Peyer's patch (tissue), 4 donors: ENCODE measurements at regions not wholly inside any gene's neighbourhood (a gene's known extent, or its start where the extent isn't known, plus 50 kb on each side); places are given as distances from the start of the nearest gene placed in this dataset.

Experiments used
- CTCF ChIP-seq, 6 experiments: fragments of 450-650 bp in 4 of 6; fragments of 200-600 bp in 2 of 6; sonication (generic) in 1 of 6; IDR thresholded peaks; one replicate each; pipeline ENCODE4 v1.5.1; 2017 to 2019; ENCODE audit warnings: antibody characterized with exemption in 6 of 6, mild to moderate bottlenecking in 3 of 6, moderate library complexity in 1 of 6
- POLR2A ChIP-seq, 2 donors: fragments of 450-650 bp; IDR thresholded peaks; one replicate each; pipeline ENCODE4 v1.5.1; 2017; ENCODE audit warnings: antibody characterized with exemption in 2 of 2, mild to moderate bottlenecking in 2 of 2, moderate library complexity in 2 of 2

GRCh38 chr21:8998946-8999681 lies 1522.3 kb upstream of the TPTE start:
- no peak for TF ChIP-seq CTCF (IDR thresholded peaks at IDR 0.05)
- TF ChIP-seq POLR2A (IDR thresholded peaks at IDR 0.05), result no peak
